ENCODE measurements at regions not wholly inside any gene's neighbourhood (a gene's known extent, or its start where the extent isn't known, plus 50 kb on each side); places are given as distances from the start of the nearest gene placed in this dataset.

DNA sequence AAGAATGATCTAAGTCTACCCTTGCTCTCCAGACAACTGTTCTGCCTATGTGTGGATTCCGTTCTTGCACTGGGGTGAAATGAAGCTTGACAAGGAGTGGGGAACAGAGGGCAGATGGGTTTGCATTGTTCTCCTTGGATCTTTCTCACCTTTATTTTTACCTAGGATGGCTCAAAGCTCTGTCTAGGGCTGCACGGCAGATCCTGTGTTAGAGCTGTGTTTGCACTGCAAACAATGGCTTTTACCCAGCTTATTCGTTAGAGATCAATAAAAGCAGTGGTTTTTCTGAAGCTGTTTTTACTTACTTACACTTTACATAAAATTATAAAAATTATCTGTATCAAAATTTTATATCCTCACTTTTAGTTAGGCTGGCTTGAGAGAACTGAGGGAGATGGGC is 105.1 kb downstream of the LRIG3 start:
- Histone ChIP-seq H3K27ac (no peak overlapping the region), H3K27me3 (replicated peaks in 1 of 7) (no peaks in the 10 kb centered on the region), H3K9me3 (no peaks in the 10 kb centered on the region), H3K4me1 (no peaks in the 10 kb centered on the region), H3K36me3 (no peaks in the 10 kb centered on the region), H3K4me3 (no peak overlapping the region)
- no peak for DNase-seq
- 85 to 92% (median 90%) methylated on average over 3 of the region's 3 CpGs for WGBS, 5 donors
- intact Hi-C loops (cut with DNase I; ENCODE audit: low total_unique reads), result no loop called here
- TF ChIP-seq, protein P1, sequence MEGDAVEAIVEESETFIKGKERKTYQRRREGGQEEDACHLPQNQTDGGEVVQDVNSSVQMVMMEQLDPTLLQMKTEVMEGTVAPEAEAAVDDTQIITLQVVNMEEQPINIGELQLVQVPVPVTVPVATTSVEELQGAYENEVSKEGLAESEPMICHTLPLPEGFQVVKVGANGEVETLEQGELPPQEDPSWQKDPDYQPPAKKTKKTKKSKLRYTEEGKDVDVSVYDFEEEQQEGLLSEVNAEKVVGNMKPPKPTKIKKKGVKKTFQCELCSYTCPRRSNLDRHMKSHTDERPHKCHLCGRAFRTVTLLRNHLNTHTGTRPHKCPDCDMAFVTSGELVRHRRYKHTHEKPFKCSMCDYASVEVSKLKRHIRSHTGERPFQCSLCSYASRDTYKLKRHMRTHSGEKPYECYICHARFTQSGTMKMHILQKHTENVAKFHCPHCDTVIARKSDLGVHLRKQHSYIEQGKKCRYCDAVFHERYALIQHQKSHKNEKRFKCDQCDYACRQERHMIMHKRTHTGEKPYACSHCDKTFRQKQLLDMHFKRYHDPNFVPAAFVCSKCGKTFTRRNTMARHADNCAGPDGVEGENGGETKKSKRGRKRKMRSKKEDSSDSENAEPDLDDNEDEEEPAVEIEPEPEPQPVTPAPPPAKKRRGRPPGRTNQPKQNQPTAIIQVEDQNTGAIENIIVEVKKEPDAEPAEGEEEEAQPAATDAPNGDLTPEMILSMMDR (IDR thresholded peaks at IDR 0.05 in 8 of 11, conservative IDR thresholded peaks at IDR 0.05 in 3 of 11), result no peak
- TF ChIP-seq POLR2AphosphoS5 (IDR thresholded peaks at IDR 0.05), result no peak
- no peak for TF ChIP-seq POLR2A (IDR thresholded peaks at IDR 0.05)

DNA sequence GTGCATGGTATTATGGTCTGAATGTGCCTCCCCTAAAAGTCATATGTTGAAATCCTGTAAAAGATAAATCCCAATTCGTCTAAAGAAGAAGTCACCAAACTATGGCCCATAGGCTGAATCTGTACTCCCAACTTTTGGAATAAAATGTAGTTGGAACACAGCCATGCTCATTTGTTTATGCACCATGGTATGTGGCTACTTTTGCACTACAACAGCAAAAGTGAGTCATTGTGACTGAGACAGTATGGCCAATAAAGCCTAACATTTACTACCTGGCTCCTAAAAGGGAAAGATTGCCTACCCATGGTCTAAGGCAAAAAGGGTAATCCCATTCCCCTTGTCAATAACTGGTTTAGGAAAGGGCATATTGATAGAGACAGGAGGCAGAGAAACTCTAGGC is 101.8 kb downstream of the LRIG3 start:
- WGBS, 5 donors, result 74 to 89% (median 88%) methylated on average over 1 of the region's 1 CpG
- no peaks in the 10 kb centered on the region for H3K27me3 ChIP-seq (replicated peaks in 1 of 7)

DNA sequence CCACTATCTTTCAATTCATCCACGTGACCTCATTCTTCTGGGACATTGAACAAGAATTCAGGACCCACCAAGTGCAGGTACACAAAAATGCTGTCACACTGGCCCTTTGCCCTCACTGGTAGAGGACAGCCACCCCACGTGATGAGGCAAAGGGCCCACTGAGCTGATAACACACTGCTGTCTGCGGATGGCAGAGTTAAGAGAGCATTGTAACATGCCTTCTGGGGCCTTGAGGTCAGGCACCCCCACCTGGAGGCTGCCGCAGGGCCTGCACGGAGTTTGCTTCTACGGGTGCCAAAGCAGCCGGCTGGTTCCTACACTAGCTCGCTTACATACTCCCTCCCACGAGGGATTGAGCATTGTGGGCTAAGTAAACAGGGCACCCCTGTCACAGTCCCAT is 101.0 kb downstream of the LRIG3 start:
- H3K4me3 ChIP-seq, result no peak overlapping the region
- H3K9me3 ChIP-seq, result no peaks in the 10 kb centered on the region
- no peaks in the 10 kb centered on the region for H3K27me3 ChIP-seq (replicated peaks in 1 of 7)
- WGBS, 5 donors, result 82 to 90% (median 83%) methylated on average over 8 to 9 of the region's 9 CpGs
- no peaks in the 10 kb centered on the region for H3K36me3 ChIP-seq
- no peak overlapping the region for H3K27ac ChIP-seq
- H3K4me1 ChIP-seq, result no peaks in the 10 kb centered on the region
- TF ChIP-seq, protein P1 (IDR thresholded peaks at IDR 0.05 in 8 of 11, conservative IDR thresholded peaks at IDR 0.05 in 3 of 11), result no peak
- no peak for TF ChIP-seq POLR2AphosphoS5 (IDR thresholded peaks at IDR 0.05)
- no peak for TF ChIP-seq POLR2A (IDR thresholded peaks at IDR 0.05)
- DNase-seq, result no peak
- intact Hi-C loops (cut with DNase I; ENCODE audit: low total_unique reads), result no loop called here

More for the DNA sequence above, 101.8 kb downstream of the LRIG3 start:
- H3K4me1 ChIP-seq, result no peaks in the 10 kb centered on the region
- H3K4me3 ChIP-seq, result no peak overlapping the region
- no peaks in the 10 kb centered on the region for H3K9me3 ChIP-seq
- no peaks in the 10 kb centered on the region for H3K36me3 ChIP-seq
- intact Hi-C loops (cut with DNase I; ENCODE audit: low total_unique reads), result no loop called here
- TF ChIP-seq, protein P1 (IDR thresholded peaks at IDR 0.05 in 8 of 11, conservative IDR thresholded peaks at IDR 0.05 in 3 of 11), result no peak
- TF ChIP-seq POLR2AphosphoS5 (IDR thresholded peaks at IDR 0.05), result no peak
- no peak for TF ChIP-seq POLR2A (IDR thresholded peaks at IDR 0.05)
- no peak overlapping the region for H3K27ac ChIP-seq
- DNase-seq, result no peak

DNA sequence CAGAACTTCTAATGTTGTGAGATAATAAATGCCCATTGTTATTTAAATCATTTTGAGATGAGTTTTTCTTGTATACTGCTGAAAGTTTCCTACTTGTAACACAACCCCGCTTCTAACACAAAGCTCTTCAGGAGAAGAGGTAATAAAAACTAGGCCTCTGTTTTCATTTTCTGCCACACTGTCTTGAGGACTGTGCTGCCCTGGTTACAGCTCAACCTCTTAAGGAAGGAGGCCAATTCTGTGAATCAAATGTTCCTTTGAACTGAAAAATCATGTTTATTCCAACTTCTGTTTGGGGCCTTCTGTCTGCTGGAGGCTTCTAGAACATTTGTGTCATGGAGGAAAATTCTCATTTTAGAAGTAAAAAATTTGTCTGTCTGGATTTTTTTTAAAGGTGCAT is 100.3 kb downstream of the LRIG3 start:
- H3K4me3 ChIP-seq, result no peak overlapping the region
- no peak for TF ChIP-seq POLR2A (IDR thresholded peaks at IDR 0.05)
- TF ChIP-seq, protein P1 (IDR thresholded peaks at IDR 0.05 in 8 of 11, conservative IDR thresholded peaks at IDR 0.05 in 3 of 11), result no peak
- no peak for TF ChIP-seq POLR2AphosphoS5 (IDR thresholded peaks at IDR 0.05)
- no peaks in the 10 kb centered on the region for H3K36me3 ChIP-seq
- no peaks in the 10 kb centered on the region for H3K9me3 ChIP-seq
- no peak overlapping the region for H3K27ac ChIP-seq
- no peaks in the 10 kb centered on the region for H3K27me3 ChIP-seq (replicated peaks in 1 of 7)
- DNase-seq, result no peak
- intact Hi-C loops (cut with DNase I; ENCODE audit: low total_unique reads), result no loop called here
- H3K4me1 ChIP-seq, result no peaks in the 10 kb centered on the region
- 84 to 100% (median 87%) methylated on average over 1 of the region's 1 CpG for WGBS, 5 donors

Measured in spleen (tissue), 11 donors.